H1 (cell line): ENCODE measurements at regions not wholly inside any gene's neighbourhood (a gene's known extent, or its start where the extent isn't known, plus 50 kb on each side); places are given as distances from the start of the nearest gene placed in this dataset.

Experiments used
- ATF2 ChIP-seq: IDR thresholded peaks from 2 replicates; pipeline ENCODE4 v1.6.1; 2012; ENCODE audit warnings: low read length, inconsistent platforms
- CHD7 ChIP-seq: fragments of 300-600 bp; sonication (generic); IDR thresholded peaks from 2 replicates; pipeline ENCODE4 v1.7.1; 2012; ENCODE audit warnings: low read length, moderate library complexity, mild to moderate bottlenecking, inconsistent platforms; ENCODE audit not compliant: insufficient replicate concordance
- GABPA ChIP-seq: IDR thresholded peaks from 2 replicates; pipeline ENCODE4 v1.6.1; 2011; ENCODE audit warnings: mild to moderate bottlenecking, low read length, moderate library complexity, borderline replicate concordance; ENCODE audit not compliant: insufficient read depth
- KDM5A ChIP-seq: fragments of 200-600 bp; IDR thresholded peaks from 2 replicates; pipeline ENCODE4 v1.7.1; 2012; ENCODE audit warnings: mild to moderate bottlenecking, low read length, inconsistent platforms, mixed read lengths
- MAFK ChIP-seq: IDR thresholded peaks from 2 replicates; pipeline ENCODE4 v1.6.1; 2012; ENCODE audit warnings: low read depth, mild to moderate bottlenecking, improper control_type of control experiment, low read length
- PHF8 ChIP-seq: fragments of 200-600 bp; sonication (generic); conservative IDR thresholded peaks from 2 replicates; pipeline ENCODE4 v1.7.1; 2012; ENCODE audit warnings: low read depth, mild to moderate bottlenecking, inconsistent platforms, low read length, moderate library complexity
- SIRT6 ChIP-seq: IDR thresholded peaks from one replicate; pipeline ENCODE4 v1.7.1; 2012; ENCODE audit warnings: low read length, inconsistent platforms

GRCh38 chr2:199216253-199216652 is 241.5 kb downstream of the SATB2 start (continued):
- TF ChIP-seq CHD7 (no peak), GABPA (no peak), SIRT6 (no peak), PHF8 (no peak), ATF2 (no peak), MAFK (no peak), KDM5A (no peak)
